DMS153 (cell line): ENCODE measurements at regions not wholly inside any gene's neighbourhood (a gene's known extent, or its start where the extent isn't known, plus 50 kb on each side); places are given as distances from the start of the nearest gene placed in this dataset.
"Not testable (repeated sequence)": the region's sequence is repeated elsewhere in the genome, so short reads cannot be mapped to it uniquely, and the experiment has no call there.

Experiments
- DNase-seq: peaks from one replicate; lab custom pipeline; 2025; lab: John Stamatoyannopoulos, UW

DNA sequence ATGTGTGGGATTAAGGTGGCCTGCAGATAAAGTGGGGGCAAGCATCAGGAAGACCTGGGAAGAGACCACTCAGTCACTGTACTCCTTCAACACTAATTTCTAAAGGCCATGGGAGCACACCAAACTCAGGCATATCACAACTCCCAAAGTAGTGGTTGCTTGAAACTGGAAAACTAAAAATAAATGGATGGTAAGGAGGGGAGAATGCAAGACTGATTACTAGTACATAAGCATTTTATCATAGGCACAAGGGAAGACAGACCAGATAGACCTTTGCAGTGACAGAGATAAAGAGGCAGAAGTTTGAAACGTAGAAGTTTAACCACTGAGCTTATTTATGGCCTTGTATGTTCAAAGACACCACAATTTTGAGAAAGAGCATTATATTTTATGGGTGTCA, 1098.1 kb upstream of the CELF4 start:
- no peak for DNase-seq

DNA sequence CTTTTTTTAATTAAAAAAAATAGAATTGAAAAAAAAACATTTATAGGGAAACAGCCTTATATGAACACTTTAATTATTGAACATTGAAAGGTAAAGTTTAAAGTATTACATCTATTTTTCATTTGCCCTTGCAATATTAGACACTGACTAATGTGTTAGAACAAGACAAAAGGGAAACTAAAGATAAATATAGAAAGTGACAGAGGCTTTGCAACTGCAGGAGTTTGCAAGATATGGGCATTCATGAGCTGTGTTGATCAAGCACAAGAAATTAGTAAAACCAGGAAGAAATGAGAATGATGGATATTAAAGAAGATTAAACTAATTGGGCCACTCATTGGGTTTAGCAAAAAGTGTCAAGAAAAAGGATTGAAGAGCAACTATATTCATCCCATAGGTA, 1097.7 kb upstream of the CELF4 start:
- no peak for DNase-seq

DNA sequence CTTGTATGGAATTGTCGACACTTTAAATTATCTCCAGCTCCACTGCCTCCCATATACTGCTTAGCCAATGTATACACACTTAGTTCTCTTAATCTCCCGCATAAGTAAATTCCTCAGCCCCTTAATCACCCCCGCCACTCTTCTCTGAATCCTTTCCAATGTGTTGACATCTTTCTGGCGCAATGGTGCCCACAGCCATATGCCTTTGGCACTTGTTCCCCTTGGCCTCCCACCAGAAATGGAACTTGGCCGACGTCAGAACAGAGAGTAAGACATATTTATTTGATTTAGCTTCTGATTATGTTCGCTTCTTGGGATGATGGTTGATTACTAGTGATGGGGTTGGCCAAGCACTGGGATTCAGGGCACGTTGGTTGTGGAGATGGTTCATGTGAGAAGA, 1089.3 kb upstream of the CELF4 start:
- DNase-seq: no peak

DNA sequence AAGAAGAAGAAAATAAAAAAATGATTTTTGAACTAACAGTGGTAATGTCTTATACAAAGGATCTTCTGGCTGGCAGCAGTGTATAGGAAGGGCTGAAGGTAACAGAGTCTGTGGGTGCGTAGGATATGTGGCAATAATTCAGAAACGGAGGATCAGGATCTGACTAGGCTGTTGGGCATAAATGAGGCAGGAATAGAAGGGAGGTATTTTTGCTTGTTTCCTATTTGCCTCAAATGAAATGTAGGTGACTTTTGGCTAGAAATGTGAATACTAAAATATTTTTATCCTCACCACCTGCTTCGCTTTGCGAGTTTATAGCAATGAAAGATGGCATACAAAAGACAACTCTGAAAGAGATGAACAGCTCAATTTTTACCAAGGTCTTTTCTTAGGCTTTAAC, 1086.1 kb upstream of the CELF4 start:
- no peak for DNase-seq

DNA sequence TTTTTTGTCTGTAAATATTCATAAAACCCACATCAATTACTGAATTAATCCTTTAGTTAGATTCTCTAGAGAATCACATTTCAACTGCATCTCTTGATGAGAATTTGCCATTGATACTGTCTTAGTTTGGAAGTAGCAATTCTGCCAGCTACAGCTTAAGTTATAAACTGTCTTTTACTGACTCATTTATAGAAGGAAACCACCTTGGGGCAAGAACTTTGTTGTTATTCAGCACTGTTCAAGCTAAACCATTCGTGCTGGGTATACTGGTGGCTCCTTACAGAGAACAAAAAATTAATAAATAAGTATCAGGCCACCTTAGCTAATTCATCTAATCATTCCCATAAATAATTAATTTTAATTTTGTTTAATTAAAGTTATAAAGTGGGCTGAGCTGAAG, 1082.6 kb upstream of the CELF4 start:
- DNase-seq: no peak

DNA sequence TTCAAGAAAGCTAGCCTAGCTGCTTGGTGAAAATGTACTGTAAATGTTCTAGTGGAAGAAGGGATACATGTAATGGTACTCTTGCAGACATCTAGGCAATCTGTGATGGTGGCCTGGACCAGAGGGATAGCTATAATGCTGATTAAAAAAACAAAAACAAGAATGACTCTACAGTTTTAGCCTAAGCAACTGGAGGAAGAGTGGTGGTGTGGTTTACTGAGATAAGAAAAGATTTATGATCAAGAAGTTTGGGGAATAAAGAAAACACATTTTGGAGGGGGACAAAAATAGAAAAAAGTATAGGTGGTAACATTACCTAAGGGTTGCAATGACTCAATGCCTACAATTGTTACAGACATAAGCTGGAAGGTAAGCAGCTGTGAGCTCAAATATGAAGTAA, 1080.7 kb upstream of the CELF4 start:
- no peak for DNase-seq

DNA sequence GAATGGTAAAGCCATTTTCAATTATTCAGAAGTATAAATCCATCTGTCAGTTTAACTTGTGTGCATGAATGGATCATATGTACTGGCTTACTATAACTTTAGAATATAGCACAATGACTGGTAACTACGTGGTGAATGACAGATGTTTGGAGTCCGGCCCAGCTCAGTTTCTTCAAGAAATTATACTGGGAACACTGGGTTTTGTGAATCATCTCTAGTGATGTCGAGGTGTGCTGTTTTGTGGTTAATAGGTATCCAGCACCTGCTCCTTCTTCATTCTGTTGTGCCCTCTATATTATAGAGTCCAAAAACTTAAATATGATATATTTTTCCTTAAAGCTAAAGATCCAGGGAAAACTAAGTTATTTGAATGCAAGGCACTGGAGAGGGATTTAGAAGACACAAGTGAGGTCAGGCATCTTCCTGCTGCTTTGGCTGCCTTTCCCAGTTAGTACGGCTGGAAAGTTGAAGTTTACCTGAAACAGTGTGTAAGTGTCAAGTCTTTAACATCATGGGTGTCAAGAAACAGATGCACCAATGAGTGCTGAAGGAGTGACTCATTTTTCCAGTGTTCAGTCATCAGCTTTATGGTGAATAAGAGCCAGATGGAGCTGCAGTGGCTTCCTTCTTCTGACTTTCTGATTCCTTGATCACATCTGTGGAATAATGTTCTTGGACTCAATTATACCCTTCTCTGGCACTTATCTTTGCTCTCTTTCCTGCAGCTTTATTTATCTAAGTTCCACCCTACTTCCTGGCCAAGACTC, 1079.5 kb upstream of the CELF4 start:
- DNase-seq: no peak

DNA sequence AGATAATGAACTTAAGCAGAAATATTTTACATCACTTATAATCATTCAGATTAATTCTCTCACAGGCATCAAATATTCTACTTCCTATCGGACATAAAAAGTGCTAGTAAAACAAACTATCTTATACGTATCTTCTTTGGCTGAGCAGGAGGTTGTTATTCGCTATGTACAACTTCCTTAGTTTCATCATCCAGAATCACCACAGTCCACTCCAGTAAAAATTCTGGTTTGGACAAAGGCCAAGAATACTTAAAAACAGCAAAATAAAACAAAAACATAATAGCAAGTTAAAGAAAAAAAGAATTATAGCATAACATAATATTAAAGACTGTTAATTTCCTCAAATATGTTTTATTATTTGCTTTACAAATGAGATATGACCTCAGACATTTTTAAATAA, 1077.1 kb upstream of the CELF4 start:
- DNase-seq: no peak

DNA sequence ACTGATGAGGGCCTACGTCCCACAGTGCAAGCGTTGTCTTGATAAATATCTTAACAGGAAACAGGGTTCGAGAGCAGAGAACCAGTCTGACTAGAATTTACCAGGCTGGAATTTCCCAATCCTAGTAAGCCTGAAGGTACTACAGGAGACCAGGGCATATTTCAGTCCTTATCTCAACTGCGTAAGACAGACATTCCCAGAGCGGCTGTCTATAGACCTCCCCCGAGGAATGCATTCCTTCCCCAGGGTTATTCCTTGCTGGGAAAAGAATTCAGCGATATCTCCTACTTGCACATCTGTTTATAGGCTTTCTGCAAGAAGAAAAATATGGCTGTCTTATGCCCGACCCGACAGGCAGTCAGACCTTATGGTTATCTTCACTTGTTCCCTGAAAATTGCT, 1074.1 kb upstream of the CELF4 start:
- DNase-seq: not testable (repeated sequence)

DNA sequence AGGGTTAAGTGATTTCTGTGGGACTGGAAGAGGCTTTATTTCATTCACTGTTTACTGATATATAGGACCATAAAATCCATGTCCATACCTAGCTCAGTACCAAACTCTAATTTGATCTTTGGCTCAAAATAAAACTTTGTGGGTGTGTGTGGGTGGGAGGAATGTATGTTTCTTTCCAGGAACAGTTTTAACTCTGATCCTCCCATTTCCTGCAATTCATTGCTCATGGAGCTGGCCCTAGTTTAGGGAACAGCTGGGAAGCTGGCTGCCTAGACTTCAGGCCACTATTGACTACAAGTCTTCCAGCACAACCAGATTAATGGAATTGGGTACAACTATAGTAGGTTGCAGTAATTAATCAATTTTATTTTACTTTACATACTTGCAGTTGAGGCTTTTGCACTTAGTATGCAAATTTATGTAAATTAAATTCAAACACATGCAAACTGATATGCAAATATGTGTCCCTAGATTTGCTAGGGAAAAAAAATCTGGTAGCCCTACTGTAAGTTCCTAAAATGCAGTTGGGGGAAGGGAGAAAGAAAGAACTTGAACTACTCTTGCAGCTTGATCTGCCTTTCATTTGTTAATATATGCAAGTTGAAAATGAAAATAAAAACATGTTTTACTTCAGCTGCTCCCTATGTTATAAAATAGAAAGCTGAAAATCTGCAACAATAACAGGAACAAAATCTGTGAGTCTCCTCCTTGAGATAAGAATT, 1070.3 kb upstream of the CELF4 start:
- DNase-seq: no peak

DNA sequence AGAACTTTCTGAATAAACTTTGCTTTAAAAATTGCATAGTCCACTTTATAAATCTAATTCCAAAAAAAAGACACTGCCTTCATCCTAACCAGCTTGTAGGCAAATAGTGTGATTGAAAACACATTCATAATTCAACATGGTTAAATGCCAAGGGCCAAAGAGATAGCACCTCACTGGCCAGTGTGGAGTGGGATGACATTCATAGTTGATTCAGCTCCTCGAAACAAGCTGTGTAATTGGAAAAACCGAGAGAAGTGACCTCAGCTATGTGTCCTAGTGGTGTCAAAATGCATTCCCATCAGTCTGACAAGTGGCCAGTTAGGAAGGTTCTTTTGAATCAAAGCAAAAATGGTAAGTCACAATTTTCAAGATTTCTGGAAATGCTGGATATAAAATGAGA, 1068.5 kb upstream of the CELF4 start:
- DNase-seq: no peak

DNA sequence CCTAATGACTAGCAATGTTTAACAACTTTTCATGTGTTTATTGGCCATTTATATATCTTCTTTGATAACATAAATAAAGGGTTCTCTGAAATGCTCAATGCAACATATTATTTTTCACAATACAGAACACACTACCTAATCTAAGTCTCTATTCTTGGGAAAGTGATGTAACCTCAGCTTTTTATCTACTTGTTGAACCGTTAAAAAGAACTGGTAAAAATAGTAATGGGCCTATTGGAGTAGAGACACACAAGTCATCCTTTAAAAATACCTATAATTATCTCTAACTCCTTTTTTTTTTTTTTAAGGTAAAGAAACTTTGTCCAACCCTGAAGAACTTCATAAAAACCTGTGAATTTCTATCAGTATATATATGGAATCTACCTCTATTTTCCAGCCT, 1067.7 kb upstream of the CELF4 start:
- DNase-seq: no peak

DNA sequence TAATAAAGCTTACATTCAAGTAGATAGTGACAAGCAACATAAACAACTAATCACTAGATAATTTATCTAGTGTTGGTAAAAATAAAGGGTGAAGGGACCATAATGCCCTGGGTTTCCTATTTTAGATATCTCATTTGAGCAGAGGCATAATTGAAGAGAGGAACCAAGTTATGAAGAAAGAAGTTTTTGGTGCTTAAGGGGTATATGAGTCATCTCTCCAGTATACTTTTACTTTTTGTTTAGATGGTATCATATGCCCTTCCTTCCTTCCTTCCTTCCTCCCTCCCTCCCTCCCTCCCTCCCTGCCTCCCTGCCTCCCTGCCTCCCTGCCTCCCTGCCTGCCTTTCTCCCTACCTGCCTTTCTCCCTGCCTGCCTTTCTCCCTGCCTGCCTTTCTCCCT, 1053.5 kb upstream of the CELF4 start:
- DNase-seq: no peak

DNA sequence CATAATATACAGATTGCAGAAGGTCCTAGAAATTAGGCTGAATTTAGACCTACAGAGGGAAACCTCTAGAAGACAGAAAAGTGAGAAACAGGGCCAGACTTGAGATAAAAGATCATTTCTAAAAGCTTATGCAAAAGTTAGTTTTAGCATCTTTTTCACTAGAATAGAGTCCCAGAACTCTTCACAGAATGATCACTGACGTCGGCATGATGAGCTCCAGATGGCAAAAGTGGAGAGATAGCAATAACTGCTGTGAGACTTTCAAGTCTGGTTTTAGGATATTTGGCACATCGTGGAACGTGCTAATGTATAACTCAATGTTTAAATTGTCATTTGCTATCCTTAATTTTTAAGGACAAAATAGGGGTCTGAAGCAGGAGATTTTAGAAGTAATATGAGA, 1050.7 kb upstream of the CELF4 start:
- DNase-seq: no peak

DNA sequence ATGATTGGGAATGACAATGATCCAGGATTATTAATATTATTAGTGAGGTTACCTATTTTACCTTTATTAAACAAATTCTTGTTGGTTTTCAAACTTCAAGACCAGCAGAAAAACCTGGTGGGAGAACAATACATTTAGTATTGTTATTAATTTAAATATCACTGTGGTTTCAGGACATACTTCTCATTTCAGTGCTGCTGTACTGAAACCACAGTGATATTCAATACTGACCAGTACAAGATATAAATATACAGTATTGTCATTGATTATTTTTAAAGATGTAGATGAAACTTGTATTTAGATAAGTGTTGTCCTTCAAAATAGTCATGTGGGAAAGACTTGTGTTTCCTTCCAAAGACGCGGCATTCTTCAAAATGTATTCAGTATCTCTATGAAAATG, 1047.3 kb upstream of the CELF4 start:
- no peak for DNase-seq

DNA sequence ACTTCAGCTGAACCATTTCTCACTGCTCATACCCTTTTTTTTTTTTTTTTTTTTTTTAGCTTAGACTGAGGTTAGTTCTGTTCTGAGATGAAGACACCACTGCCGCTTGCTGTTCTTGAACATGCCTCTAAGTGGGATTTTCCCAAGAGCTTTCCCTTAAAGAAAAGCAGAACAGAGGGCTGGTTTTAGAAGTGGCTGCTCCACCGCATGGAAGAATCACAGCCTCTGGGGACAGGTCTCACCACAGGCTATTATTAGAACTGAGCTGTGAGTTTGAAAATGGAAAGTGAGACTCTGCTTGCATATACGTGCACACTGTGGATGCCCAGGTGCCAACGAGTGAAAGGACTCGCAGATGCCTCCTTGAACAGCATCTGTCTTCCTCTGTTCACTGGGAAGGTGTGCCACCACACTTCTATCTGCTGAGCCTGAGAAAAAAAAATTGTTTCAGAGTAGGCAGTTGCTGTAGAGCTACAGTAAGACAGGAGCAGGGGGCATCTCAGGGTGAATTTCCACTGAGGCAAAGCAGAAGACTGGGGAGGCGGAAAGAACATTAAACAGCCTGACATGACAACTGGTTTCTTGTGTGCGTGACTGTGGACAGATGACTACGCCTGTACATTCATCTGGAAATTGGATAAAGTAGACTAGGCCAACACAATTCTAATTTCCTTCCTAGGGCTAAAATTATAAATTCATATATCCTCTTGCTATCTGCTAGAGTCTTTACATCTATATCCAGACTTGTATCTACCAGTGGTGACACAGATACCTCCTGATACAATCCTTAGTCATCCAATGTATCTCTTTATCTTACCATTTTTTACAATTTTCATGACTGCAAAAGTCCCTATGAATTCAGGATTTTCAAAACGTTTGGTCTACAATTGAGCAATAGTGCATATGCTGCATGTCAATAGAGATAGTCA, 1045.7 kb upstream of the CELF4 start:
- DNase-seq: no peak

DNA sequence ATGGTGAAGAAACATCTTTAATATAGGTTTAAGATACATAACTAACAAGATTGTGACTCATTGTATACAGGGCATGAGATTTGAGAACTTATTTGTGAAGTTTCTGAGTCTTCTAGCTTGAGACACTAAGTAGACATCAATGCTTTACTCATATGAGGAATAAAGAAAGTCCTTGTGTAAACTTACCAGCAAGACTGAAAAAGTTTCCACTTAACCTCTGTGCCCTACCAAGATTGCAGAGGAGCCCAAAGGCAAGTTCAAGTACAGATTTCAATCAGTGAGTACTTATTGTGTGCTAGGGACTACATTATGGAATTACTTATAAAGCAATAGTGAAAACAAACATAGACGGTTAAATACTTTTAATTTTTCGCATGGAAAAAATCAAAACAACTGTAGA, 1041.2 kb upstream of the CELF4 start:
- no peak for DNase-seq

DNA sequence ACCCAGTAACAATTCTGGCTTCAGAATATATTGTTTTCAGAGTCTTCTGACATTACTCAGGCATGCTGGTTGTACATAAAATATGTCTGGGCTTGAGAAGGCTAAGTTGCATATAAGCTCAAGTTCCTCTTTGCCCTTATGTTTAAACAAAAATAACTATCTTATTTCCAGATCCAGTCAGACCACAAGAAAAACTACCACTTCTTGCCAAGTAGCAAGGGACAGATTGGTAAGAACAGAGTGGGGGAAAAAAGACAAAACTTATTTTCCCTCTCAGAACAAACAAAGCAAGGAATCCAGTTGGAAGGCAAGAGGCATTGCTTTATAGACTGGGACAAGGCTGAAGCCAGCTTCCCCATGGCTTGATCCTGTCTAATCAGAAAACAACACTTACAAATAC, 1036.7 kb upstream of the CELF4 start:
- no peak for DNase-seq

DNA sequence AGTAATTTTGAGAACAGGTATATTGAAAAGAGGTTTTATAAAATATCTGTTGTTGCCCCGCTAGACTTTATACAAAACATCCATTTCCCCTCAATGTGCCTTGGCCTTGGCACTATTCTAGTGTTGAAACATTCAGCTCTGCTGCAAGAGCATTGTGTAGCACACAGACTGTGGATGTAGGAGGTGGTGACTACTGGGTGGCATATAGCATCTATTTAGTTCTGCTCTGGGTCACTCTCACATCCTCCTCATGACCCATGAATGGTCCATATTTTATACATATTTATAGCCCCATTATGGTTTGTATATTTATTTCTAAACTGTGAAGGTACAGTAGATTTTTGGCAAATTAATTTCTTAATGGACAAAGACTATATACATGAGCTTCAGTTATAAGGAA, 1022.0 kb upstream of the CELF4 start:
- DNase-seq: no peak

DNA sequence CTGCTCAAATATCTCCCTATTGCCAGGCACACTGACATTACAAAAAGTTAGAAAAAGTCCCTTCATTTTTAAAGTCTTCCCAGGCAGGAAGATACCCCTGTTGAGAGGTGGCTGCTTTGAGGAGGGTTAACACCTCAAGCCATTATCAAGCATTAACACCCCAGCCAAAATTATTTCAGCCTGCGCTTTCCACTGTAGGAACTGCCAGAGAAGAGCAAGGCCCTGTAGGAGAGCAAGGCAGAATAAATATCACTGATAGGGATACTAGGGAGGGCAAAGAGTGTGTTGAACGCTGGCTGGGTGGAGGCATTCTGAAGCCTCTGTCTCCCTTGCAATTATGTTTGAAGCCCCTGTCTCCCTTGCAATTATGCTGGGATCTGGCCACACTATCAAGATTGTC, 1020.7 kb upstream of the CELF4 start:
- no peak for DNase-seq

DNA sequence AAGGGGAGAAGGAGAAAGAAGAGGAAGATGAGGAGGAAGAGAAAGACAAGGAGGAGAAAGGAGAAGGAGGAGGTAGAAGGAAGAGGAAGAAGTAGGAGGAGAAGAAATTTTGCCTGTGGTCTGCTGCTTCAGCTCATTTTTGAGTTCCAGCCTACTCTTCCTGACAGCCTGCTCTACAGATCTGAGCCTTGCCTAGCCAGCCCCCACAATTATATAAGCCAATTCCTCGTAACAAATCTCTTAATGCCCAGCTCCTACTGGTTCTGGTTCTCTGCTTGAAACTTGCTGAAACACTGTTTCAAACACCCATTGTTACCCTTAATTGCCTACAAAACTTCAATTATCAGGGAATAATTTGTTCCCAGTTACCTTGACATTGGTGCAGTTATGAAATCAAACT, 1014.2 kb upstream of the CELF4 start:
- DNase-seq: no peak

DNA sequence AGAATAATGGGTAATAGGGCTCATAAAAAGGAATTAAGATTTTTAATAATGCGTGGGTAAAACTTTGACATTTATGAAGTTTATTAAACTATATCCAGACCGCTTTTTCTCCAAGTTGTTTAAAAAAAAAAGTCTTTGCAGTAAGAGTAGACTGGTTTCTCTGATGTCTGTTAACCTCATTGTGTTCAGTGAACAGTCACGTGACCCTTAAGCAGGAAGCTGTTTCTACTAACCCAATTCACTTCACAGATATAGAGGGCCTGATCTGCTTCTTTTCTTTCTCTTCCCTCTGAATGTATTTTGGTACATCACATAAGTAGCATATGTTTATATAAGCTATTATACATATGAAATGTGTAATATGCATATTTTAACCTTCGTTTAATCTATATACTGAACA, 1011.3 kb upstream of the CELF4 start:
- DNase-seq: no peak

DNA sequence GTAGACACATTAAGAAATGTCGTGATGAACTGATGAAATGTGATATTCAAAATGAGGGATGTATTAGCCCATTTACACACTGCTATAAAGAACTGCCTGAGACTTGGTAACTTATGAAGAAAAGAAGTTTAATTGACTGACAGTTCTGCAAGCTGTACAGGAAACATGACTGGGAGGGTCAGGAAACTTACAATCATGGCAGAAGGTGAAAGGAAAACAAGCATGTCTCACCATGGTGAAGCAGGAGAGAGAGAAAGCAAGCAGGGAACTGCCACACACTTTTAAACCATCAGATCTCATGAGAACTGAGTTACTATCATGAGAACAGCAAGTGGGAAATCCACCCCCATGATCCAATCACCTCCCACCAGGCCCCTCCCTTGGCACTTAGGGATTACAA, 1010.8 kb upstream of the CELF4 start:
- no peak for DNase-seq
